LHCN-M2 (cell line): ENCODE measurements at regions not wholly inside any gene's neighbourhood (a gene's known extent, or its start where the extent isn't known, plus 50 kb on each side); places are given as distances from the start of the nearest gene placed in this dataset.

Source experiments
- DNase-seq: peaks from one replicate; pipeline ENCODE4 v3.0.0-alpha.2; 2012; ENCODE audit warnings: low read depth

DNA sequence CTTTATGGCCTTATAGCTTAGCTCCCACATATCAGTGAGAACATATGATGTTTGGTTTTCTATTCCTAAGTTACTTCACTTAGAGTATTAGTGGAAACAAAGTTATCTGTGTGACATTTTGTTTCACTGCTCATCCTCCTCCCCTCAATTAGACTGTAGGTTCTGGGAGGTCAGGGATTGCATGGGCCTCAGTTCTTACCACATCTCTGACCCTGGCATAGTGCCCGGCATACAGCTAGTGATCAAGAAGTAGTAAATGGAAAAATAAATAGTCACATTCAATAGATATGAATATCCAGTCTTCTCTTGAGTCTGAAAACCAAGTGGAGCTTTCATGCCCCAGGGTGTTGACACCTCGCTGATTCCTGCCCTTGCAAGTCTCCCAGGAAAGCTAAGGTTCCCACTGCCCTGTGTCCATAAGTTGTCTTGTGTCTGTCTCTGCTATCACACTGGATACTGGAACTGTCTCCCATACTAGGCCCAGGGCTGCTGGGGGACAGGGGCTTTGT lies 249.5 kb upstream of the TSHZ3 start:
- DNase-seq = no peak

DNA sequence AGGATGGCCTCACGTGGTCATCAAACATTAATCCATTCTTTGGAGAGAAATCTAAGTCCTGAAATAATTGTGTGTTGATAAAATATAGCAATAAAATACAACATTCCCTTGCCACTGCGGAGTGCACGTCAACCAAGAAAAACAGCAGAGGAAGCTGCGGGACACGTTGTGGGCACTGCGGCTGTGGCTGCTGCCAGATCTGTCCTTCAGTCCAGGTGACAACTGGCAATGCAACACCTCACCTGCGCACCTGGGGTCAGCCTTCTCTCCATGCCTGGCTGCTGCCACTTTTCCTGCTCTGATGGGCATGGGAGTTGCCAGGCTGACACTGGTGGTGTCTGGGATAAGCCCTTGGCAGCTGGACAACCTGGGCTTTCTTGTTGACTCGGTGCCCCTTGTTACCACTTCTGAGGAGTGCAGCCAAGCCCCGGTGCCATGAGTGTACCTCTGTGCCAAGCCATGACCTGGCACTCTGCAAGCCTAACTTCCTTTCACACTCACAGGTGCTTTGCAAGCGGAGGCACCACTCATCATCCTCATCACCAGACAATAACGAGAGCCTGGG lies 251.6 kb upstream of the TSHZ3 start:
- DNase-seq = no peak

DNA sequence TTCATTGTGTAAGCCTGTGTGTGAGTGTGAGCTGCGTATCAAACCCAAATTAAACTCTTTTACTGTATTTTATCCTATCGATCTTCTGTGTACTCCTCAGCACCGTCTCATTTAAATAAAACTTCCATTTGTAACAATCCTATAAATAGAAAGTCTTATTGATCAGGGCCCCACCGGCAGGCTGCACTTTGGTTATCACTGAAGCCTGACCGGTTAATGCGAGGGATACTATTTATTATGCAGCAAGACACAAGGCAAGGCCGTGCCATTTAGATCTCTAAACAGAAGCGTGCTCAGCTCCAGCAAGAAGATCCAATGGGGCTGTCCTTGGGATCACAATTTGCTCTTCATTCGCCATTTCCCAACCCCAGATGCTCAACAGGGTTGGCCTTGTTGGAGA lies 252.6 kb upstream of the TSHZ3 start:
- no peak for DNase-seq

DNA sequence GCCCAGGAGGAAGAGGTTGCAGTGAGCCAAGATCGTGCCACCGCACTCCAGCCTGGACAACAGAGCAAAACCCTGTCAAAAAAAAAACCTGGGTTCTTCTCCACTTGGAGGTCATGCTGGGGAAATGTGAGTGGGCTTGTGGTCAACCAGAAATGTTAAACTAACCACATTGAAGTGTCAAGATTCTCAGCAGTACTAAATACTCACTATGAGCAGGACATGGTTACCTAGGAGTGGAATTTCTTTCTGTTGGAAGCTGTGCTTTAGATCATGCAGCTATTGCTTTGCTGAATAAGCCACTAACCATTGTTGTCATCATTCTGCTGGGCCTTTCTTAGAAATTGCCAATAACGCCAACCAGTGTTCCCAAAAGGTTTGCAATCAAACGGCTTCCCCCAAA lies 253.3 kb upstream of the TSHZ3 start:
- DNase-seq = no peak

DNA sequence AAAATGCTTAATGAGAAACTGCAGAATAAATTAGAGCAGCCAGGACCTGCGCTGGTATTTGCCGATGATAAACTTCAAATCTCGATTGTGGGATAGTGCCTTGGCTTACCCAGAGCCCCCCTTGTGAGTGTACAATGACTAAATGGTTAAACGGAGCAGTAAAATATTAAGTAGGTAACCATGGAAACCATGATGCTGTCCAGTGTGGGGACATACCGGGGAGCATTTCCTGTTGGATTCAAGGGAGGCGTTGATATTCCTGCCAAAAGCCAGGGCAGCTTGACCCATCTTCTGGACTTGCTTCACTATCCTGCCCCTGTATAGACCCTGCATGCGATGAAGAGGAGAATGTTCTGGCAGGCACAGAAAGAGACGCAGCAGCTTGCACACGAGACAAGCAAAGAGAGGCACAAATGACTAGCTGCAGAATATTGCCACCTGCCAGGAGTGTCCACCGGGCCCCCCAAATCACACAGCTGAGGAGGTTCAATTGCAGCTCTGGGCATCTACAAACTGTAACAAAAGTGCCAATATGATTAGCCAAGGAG lies 255.3 kb upstream of the TSHZ3 start:
- no peak for DNase-seq

DNA sequence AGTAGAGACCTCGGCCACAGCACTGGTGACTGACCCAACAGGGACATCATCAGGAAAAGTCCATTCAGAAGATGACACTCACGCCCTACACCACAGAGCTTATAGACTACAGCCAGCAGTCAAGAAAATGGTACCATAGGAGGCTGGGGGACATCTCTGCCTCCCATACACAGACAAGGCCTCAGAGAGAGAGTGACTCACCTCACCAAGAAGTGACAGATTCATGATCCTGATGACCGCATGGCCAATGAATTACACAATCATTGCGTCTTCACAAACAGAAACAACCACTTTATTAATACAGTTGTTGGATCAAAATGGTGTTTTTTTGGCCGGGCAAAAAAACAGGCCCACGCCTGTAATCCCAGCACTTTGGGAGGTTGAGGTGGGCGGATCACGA lies 260.8 kb upstream of the TSHZ3 start:
- DNase-seq = peak; percentile 13

DNA sequence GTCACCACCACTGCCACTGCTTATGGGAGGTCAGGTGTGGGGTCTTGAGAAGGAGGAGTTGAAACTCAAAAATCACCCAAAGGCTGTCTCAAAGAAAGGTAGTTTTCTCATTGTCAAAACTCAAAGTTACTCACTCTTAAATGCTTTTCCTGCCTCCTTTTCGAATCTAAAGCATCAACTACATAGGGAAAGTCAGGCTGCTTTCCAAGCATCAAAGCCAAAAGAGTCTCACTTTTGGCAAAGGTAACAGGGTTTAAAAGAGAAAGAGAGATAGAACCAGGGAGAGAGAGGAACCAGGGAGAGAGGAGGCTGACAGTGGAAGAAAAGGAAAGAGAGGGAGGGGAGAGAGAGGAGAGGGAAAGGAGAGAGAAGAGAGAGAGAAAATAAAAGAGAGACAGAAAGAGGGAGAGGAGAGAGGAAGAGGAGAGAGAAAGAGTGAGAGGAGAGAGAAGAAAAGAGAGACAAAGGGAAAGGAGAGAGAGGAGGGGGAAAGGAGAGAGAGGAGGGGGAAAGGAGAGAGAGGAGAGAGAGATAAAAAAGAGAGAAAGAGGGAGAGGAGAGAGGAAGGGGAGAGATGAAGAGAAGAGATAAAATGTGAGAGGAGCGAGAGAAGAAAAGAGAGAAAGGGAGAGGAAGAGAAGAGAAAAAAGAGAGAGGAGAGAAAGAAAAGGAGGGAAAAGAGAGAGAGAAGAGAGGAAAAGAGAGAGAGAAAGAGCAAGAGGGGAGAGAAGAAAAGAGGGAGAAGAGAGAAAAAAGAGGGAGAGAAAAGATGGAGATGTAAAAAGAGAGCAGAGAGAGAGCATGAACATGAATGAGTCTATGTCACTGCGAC lies 262.0 kb upstream of the TSHZ3 start:
- no peak for DNase-seq

DNA sequence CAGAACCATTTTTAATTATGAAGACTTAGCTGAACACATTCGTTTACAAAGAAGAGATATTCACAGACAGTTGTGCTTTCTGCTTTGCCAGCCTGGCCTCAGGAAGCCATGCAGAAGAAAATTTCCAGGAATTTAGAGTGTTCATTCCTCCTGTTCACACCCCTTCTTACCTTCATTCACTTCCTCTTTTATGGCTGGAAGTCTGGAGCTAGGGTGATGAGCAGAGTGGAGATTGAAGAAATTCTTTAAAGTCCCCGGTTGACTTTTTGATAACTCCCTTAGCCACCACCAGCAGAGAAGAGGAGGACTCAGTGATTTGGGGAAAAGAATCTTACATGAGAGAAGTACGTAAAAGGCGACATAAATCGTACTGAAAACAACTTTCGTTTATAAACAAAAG lies 263.6 kb upstream of the TSHZ3 start:
- DNase-seq = no peak

DNA sequence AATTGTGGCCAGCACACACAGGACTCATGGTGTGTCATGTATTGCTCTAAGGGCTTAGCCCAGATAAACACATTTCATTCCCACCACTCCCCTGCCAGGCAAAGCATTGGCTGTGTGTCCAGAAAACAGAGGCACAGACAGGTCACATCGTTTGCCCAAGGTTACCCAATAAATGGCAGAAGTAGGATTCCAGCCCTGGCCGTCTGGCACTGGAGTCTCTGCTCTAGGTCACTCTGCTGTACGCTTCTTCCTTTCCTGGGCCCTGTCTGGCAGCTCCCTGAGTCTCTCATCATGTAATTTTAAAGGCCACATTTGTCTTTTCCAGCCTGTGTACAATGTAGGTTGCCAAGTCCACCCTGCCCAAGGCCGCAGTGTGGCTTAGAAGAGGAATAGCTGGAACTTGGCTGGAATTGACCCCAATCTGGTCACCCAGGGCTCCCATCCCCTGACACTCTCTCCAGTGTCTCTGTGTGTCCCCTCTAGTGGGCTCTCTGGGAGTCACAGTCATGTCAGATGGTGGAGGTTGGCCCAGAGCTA lies 264.5 kb upstream of the TSHZ3 start:
- DNase-seq = no peak

DNA sequence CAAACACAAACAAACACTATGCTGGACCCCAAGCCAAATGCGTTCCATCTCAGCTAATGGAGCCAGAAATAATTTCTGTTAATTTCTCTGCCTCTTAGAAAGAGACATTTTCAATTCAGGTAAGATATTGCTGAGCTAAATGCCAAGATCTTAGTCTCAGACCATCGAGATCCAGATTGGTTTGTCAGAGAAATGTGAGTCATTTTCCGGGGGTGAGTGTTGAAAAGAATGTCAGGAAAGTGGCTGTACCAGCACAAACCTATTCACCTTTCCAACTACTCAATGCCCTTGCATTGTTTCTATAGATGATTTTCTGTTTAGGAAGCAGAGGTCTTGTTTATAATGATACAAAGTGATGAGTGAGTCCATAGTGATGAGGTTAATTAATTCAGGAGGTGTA lies 266.8 kb upstream of the TSHZ3 start:
- DNase-seq = no peak

DNA sequence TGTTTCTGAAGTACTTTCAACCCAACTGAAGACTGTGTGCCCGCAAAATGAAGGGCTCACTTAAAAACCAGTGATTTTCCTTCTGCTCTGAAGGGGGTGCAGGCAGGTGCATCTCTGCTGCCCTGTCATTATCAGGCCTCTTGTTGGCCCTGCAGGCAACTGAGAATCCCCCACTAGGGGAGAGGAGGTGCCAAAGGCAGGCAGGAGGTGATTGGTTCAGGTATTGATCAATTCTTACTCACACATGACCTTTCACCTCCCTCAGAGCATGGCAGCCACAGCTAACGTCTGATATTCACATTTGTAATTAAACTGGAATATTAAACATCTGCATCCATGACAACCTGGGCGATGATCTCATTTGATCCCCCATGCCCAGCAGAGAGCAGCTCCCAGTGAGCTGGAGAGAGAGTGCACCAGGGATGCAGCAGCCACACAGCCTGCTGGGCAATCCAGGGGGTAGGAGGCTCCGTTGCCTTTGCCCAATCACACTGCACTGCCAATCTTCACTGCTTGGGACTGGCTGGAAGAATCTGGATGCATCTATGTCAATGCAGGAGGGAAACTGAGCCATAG lies 267.9 kb upstream of the TSHZ3 start:
- DNase-seq = no peak

DNA sequence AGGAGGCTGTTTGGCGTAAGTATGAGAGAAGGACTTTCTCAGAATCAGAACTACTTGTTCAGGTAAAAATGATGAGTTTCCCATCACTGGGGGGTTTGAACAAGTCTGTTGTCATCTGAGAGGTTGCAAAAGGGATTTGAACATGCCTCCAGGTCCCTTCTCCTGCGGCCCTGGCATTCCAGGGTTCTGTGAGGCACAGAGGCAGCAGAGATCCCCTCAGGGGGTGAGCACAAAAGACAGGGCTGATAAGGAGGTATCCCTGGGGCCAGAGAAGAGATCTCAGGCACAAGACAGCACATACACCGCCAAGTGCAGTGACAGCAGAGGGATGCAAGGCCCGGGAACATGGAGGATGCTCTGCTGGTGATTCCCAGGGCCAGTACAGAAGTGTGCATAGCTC lies 275.8 kb upstream of the TSHZ3 start:
- no peak for DNase-seq

DNA sequence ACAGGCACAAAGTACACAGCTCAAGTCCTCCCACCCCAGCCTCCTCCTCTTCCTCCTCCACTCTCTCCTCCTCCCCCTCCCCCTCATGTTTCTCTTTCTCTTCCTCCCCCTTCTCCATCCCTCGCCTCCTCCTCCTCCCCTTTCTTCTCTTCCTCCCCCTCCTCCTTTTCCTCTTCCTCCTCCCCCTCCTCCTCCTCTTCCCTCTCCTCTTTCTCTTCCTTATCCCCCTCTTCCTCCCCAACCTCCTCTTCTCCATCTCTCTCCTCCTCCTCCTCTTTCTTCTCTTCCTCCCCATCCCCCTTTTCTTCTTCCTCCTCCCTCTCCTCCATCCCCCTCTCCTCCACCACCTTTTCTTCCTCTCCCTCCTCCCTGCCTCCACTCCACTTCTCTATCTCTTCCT lies 276.3 kb upstream of the TSHZ3 start:
- DNase-seq = no peak

DNA sequence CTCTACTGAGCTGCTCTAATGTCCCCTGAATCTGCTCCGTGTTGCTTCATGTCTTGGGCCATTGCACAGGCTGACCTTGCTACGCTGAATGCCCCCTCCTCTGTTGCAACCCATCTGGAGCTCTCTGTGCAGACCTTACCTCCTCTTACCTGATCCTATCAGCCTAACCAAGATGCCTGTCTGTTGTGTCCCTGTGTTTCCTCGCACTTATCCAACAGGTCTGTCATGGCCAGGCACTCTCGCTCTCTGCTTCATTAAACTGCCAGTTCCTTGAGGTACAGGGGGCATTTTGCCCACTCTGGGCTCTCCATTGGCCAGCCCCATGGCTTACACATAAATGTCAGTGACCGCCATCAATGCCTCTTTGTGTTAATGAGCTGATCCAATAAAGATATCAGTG lies 277.7 kb upstream of the TSHZ3 start:
- DNase-seq = no peak

DNA sequence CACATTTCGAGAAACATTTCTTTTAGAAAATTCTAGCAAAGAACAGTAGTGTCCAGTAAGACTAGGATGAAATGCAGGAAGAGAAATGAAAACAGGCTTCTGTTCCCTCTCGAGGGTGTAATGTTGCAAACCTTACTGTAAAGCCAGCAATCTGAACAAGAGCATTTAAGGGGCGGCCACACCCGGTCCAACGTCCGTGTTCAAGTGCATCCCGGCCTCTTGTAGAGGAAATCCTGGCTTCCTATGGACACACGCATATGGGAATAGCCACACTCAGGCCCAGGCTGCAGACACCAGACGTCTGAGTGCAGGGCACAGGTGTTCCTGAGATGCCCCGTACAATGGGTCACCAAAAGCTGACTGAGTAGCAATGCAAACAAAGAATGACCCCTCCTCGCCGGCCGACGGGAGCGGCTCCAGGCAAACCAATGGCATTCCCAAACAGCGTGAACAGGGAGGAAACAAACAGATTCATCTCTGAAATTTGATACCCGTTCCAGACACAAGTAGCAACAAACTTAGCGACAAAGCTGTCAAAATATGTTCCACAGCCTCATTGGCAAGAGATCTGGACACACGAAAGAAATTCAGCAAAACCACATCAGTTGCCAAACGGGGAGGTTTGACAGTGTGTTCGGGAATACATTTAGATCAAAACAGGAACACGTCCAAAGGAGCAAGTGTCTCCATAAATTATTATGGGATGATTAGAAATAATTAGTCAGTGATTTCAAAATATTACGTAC lies 278.6 kb upstream of the TSHZ3 start:
- DNase-seq = peak; percentile 25

DNA sequence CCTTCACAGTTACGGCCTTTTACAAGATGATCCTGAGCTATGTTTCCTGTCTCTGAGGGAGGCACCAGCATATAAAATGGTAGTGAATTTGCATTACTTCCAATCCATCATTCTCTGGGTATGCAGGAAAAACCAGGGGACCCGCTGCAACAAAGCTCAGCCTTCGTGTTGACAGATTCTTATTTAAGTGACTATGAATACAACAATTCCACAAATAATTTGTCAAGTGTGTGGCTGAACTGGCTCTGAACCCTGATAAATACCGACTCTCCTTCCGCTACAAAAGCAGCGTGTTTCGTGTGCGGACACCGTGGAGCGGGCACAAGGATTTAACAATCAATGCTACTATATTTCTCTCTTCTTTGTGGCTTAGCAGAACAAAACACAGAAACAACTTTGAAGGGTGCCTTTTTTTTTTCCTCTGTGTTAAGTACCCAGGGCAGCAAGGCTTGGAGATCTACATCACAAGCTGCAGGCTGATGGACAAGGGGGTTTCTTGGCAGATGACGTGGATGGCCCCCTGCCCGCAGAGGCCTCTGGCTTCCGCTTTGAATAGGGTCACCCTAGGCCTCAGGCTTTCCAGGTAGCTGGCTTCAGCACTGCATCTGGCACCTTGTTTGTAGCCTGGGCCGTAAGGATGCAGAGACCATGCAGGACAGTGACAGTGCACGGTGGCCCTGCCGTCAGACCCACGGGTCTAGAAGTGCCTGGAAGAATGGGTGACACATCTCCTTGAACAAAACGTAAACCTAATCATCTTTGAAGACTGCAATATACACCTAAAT lies 280.5 kb upstream of the TSHZ3 start:
- DNase-seq = no peak

DNA sequence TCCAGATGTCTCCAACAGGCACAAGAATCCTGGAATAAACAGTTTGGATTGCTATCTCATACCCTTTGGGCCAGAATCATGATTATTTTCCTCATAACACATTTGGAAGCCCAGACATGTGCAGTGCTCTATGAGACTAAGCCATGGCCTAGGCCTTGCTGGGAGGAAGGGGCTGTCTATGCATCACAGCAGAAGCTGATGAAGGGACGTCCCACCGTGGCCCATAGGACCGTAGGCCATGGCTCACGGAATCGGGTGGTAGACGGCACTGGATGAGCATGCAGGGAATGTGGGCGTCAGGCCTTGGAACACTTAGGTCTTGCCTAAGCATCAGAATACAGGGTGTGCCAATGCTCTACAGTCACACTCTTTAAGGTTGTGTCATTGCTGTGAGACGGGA lies 283.8 kb upstream of the TSHZ3 start:
- no peak for DNase-seq

DNA sequence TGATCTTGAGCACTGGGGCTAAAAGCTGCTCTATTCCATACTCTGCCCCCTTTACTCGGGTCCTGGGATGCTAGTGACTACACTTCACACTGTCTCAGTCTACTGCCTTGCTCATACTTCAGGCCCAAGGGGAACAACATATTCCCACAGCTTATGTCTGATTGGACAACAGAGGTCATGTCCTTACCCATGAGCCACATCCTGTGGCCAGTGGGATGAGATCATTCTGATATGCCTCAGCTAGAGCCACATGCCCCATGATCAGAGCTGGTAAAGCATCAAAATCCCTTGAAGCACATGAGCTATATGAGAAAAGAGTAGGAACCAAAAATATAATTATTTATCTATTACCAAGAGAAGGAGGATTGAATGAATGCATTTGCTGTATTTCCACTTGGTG lies 290.1 kb upstream of the TSHZ3 start:
- DNase-seq = peak; percentile 85

DNA sequence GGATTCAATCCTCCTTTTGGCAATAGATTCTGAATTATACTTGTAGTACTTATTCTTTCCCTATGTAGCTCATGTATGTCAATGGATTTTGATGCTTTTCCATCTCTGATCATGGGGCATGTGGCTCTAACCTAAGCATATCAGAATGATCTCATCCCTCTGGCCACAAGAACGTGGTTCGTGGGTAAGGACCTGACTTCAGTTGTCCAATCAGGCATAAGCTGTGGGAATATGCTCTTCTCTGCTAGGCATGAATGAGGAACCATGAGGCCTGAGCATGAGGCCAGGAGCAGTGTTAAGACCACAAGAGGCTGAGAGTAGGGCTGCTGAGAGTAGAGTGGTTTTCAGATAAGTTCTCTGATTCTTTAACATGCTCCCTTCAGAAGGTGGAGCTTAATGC lies 292.4 kb upstream of the TSHZ3 start:
- peak; percentile 55 for DNase-seq

DNA sequence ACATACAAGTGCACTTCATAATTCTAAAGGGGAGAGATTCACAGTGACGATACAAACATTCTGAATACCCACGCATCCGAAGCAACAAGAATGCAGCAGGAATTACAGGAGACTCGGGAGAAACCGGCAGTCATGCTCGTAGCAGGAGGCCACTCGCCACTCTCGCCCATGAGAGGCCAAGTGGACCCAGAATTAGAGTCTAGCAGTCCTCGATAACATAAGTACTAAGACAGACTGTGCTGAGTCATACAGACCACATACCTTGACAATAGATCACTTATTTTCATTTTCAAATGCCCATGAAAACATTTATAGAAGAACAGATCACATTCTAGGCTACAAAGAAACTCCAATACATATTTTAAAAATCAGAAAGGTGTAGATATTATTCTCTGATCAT lies 299.1 kb upstream of the TSHZ3 start:
- peak; percentile 44 for DNase-seq

DNA sequence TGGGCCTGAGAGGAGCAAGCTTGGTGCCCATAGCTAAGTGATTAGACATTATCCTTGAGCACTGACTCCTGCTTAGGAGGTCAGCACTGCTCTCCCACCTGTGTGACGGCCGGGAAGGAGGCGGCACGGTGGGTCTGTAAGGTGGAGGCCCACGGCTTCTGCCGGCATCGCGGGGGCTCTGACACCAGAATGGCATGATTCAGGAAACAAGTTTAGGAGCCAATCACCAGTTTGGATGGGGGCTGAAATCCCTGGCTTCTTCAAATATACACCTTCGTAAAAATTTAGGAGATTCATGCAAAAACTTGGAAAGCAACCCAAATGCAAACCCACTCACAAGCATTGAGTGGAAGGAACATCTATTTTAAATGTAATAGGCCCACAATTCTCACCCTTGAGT lies 307.3 kb upstream of the TSHZ3 start:
- DNase-seq = no peak
